Erythroblast (primary cell): ENCODE measurements at regions not wholly inside any gene's neighbourhood (a gene's known extent, or its start where the extent isn't known, plus 50 kb on each side); places are given as distances from the start of the nearest gene placed in this dataset.
"Not testable (repeated sequence)": the region's sequence is repeated elsewhere in the genome, so short reads cannot be mapped to it uniquely, and the experiment has no call there.

Experiments
- DNase-seq, 2 experiments: peaks; one replicate each; lab custom pipeline; 2025; lab: John Stamatoyannopoulos, UW
- GATA1 ChIP-seq: IDR thresholded peaks from 2 replicates; pipeline ENCODE4 v1.6.1; 2011; ENCODE audit warnings: low read depth, mild to moderate bottlenecking, control low read depth, low read length, moderate library complexity
- POLR2A ChIP-seq: IDR thresholded peaks from 2 replicates; pipeline ENCODE4 v1.6.1; 2011; ENCODE audit warnings: mild to moderate bottlenecking, low read length

DNA sequence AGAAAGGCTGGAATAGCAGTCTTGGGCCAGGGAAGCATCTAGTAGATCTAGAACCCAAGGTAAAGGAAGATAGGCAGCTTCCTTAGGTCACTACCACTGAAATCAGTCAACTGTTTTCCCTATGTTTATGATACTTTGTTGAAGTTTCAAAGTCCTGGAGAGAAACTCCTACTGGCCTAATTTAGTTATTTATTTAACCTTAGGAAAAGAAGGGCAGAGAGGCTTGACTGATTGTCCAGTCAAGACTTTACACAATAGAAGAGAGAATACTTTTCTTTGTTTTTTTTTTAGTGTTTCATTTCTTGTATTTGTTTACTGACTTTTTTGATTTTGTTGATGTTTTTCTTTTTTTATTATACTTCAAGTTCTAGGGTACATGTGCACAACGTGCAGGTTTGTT is 138.9 kb upstream of the PHYHIPL start:
- TF ChIP-seq GATA1 (no peak), POLR2A (no peak)
- no peak for DNase-seq

DNA sequence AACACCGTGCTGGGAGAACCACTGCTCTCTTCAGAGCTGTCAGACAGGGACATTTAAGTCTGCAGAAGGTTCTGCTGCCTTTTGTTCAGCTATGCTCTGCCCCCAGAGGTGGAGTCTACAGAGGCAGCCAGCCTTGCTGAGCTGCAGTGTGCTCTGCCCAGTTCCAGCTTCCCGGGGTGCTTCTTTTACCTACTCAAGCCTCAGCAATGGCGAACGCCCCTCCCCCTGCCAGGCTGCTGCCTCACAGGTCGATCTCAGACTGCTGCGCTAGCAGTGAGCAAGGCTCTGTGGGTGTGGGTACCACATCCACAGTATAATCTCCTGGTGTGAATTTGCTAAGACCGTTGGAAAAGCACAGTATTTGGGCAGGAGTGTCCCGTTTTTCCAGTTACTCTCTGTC is 133.1 kb upstream of the PHYHIPL start:
- DNase-seq: not testable (repeated sequence)

DNA sequence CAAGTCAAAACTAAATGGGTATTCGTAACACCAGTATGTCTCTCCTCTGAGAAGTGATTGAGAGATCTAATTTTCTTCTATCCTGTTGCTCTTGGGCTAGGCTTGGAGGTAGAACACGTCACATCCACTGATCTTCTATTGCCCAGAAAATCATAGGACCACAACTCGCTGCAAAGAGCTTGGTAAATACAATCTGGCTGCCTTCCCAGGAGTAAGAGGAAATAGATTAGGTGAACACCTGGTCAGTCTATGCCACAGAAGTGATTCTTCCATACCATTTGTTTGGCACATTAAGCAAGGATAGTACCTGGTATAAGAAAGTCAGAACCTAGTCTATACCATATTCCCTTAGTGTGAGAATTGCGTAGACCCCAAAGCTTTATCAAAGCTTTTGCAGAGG is 129.3 kb upstream of the PHYHIPL start:
- DNase-seq: no peak
- no peak for TF ChIP-seq POLR2A
- no peak for TF ChIP-seq GATA1

GRCh38 chr10:59047957-59048618 is 128.4 kb upstream of the PHYHIPL start:
- DNase-seq: no peak
- no peak for TF ChIP-seq GATA1
- no peak for TF ChIP-seq POLR2A

- DNase-seq: not testable (repeated sequence)
Observed at GRCh38 chr10:59053502-59053901, 122.9 kb upstream of the PHYHIPL start.

GRCh38 chr10:59055045-59055444 is 121.4 kb upstream of the PHYHIPL start:
- DNase-seq: no peak
- TF ChIP-seq POLR2A: no peak
- TF ChIP-seq GATA1: no peak

- DNase-seq: no peak
- no peak for TF ChIP-seq POLR2A
- no peak for TF ChIP-seq GATA1
Observed at GRCh38 chr10:59057345-59057744, 119.1 kb upstream of the PHYHIPL start.

- no peak for DNase-seq
Observed at GRCh38 chr10:59060852-59061251, 115.6 kb upstream of the PHYHIPL start.

GRCh38 chr10:59063491-59063890 is 113.0 kb upstream of the PHYHIPL start:
- TF ChIP-seq POLR2A: no peak
- TF ChIP-seq GATA1: no peak
- DNase-seq: no peak

More at GRCh38 chr10:59060852-59061251, 115.6 kb upstream of the PHYHIPL start:
- TF ChIP-seq POLR2A: no peak
- no peak for TF ChIP-seq GATA1

DNA sequence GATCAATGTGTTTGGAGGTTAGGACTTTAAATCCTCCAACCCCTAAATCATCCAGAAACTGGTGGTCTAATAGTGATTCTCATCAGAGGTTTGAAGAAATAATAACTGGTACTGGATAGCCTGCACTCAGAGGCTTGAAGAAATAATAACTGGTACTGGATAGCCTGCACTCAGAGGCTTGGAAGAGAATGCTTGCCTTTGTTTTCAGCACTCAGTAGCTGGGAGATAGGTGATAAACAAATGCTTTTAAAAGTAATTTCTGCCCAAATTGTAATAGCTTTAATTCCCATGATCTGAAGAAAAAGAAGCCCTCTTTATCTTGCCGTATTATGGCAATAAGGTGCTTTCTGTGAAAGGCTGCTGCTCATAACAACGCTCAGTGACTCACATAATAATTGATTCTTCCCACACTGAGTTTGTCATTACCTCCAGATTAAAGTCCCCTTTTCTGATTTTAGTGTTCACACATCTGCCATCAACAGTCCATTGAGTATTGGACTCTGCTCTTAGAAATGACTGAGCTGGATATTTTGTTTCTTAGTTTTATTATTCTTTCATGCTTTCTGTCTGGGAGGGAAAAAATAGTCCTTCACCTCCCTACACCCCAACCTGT is 112.3 kb upstream of the PHYHIPL start:
- TF ChIP-seq POLR2A (no peak), GATA1 (no peak)
- DNase-seq: no peak

DNA sequence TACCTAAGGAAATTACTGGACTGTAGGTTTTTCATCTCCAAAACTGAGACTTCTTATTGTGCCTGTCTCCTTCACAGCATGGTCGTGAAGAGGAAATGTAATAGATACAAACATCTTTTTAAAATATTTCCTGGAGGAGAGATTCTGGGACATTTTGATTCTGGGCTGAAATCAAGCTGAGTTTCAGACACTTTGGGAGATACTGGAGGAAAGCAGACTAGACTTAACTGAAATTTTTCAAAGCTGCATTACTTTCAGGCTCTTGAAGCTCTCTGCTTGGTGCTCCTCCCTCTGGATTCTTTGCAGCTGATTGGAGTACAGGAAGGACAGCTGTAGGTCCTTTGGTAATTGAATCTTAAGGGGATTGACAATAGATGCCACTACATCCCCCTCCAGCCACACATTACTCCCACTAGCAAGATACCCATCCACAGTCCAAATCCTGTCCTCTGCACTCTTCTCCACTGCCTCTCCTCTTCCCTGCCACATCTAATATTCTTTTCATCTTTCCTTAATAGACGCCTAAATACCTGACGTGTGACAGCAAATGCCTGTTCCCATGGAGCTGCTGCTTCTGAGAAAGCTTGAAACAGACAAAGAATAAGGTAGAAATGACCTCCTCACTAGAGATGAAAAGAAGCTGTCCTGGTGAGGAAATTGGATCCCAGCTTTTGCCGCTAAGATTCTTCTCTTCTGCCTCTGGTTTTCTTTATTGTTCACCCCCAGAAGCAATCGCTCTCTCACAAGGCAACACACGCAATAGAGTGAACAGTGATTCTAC is 111.5 kb upstream of the PHYHIPL start:
- no peak for DNase-seq
- no peak for TF ChIP-seq POLR2A
- no peak for TF ChIP-seq GATA1

DNA sequence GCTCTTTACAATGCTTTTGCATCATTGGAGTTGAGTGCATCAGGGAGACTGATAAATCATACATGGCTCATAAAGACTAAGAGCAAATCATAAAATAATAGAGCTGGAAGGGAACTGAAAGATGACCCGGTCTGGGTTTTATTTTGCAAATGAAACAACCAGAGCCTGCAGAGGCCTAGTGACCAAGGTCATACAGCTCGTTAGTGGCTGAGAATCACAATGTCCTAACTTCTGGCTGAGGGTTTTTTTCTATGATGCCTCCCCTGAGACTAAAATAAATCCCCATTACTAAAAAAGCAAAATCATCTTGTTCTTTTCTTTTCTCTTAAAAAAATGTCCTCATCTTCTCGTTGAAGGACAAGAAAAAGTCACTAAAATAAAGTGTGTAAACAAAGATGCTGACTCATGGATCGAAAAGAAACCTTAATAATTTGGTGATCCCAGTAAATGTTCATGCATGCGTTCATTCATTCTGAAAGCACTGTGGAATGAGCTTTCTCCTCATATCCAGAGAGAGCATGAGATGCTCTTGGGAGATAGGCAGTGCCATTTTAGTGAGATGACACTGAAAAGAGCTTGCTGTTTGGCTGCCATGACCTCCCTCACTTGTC is 107.8 kb upstream of the PHYHIPL start:
- no peak for DNase-seq
- TF ChIP-seq GATA1: no peak
- TF ChIP-seq POLR2A: no peak

GRCh38 chr10:59072038-59072437 is 104.4 kb upstream of the PHYHIPL start:
- no peak for DNase-seq
- no peak for TF ChIP-seq POLR2A
- TF ChIP-seq GATA1: no peak

- no peak for DNase-seq
- TF ChIP-seq POLR2A (no peak), GATA1 (no peak)
Observed at GRCh38 chr10:59073456-59074053, 102.9 kb upstream of the PHYHIPL start.
